MM.1S (cell line): ENCODE measurements at regions not wholly inside any gene's neighbourhood (a gene's known extent, or its start where the extent isn't known, plus 50 kb on each side); places are given as distances from the start of the nearest gene placed in this dataset.

Experiments used
- EZH2 ChIP-seq: fragments of 300-600 bp; sonication (generic); optimal IDR thresholded peaks from 2 replicates; pipeline ENCODE3; 2017; ENCODE audit warnings: low read depth, mild to moderate bottlenecking, antibody characterized with exemption, low read length, mixed read lengths
- TF ChIP-seq, protein P1 (sequence below): fragments of 300-600 bp; sonication (generic); IDR thresholded peaks from 2 replicates; pipeline ENCODE4 v1.5.1; 2016; ENCODE audit warnings: antibody characterized with exemption, low read length, mixed read lengths

DNA sequence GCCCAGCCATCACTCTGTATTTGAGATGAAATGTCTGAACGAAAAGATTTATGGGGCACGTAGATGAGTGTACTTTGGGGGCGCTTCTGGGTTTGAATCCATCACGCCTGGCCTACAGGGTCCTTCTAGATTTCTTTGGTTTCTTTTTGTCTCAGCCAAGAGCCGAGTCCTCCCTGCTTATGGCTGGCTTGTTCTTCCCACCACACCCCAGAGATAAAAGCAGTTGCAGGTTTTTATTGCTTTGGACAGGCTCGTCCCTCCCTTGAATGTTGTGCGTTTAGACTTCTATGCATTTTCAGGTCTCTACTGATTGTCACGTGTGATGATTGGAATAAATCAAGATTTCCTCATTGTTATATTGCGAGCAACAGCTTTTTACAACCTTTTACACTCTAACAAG lies 104.8 kb upstream of the CHRNA7 start:
- TF ChIP-seq EZH2: no peak
- TF ChIP-seq, protein P1, sequence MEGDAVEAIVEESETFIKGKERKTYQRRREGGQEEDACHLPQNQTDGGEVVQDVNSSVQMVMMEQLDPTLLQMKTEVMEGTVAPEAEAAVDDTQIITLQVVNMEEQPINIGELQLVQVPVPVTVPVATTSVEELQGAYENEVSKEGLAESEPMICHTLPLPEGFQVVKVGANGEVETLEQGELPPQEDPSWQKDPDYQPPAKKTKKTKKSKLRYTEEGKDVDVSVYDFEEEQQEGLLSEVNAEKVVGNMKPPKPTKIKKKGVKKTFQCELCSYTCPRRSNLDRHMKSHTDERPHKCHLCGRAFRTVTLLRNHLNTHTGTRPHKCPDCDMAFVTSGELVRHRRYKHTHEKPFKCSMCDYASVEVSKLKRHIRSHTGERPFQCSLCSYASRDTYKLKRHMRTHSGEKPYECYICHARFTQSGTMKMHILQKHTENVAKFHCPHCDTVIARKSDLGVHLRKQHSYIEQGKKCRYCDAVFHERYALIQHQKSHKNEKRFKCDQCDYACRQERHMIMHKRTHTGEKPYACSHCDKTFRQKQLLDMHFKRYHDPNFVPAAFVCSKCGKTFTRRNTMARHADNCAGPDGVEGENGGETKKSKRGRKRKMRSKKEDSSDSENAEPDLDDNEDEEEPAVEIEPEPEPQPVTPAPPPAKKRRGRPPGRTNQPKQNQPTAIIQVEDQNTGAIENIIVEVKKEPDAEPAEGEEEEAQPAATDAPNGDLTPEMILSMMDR: no peak
